ENCODE measurements at regions not wholly inside any gene's neighbourhood (a gene's known extent, or its start where the extent isn't known, plus 50 kb on each side); places are given as distances from the start of the nearest gene placed in this dataset.
"Not testable (repeated sequence)": the region's sequence is repeated elsewhere in the genome, so short reads cannot be mapped to it uniquely, and the experiment has no call there.

GRCh38 chr4:151485541-151486131, 76.7 kb downstream of the FHIP1A start:
- intact Hi-C loops (cut with DNase I; ENCODE audit: low total_unique reads), result no loop called here
- H3K36me3 ChIP-seq, result no peaks in the 10 kb centered on the region
- no peak overlapping the region for H3K4me3 ChIP-seq
- TF ChIP-seq POLR2A (IDR thresholded peaks at IDR 0.05) (no peak), CTCF (IDR thresholded peaks at IDR 0.05 in 8 of 11, conservative IDR thresholded peaks at IDR 0.05 in 3 of 11) (no peak), POLR2AphosphoS5 (IDR thresholded peaks at IDR 0.05) (no peak)
- H3K27me3 ChIP-seq (replicated peaks in 1 of 7), result peaks cover 0 to 5% (median 0%) of the 10 kb centered on the region in 7 donors
- DNase-seq, result no peak
- H3K4me1 ChIP-seq, result no peaks in the 10 kb centered on the region
- peaks cover 0 to 17% (median under 1%) of the 10 kb centered on the region in 8 donors for H3K9me3 ChIP-seq
- 86 to 91% (median 88%) methylated on average over 9 of the region's 9 CpGs for WGBS, 5 donors
- H3K27ac ChIP-seq, result no peak overlapping the region

DNA sequence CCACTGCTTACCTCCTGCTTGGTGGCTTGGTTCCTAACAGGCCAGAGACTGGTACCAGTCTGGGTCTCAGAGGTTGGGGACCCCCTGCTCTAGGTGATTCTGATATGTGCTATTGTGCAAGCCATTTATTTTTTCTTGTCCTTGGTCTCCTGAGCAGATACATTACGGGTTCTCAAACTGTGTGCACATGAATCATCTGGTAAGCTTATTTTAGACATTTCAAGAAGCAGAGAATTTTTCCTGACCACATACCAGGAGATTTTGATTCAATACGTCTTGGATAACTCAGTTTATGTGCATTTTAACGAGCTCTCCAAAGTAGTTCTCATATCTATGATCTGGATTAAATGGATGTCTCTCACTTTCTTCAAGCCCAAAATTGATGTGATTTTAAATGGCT, 77.2 kb downstream of the FHIP1A start:
- no peaks in the 10 kb centered on the region for H3K36me3 ChIP-seq
- H3K9me3 ChIP-seq, result peaks cover 0 to 23% (median 6%) of the 10 kb centered on the region in 8 donors
- H3K4me1 ChIP-seq, result no peaks in the 10 kb centered on the region
- WGBS, 5 donors, result 71 to 85% (median 78%) methylated on average over 3 of the region's 3 CpGs
- H3K4me3 ChIP-seq, result no peak overlapping the region
- intact Hi-C loops (cut with DNase I; ENCODE audit: low total_unique reads), result no loop called here
- H3K27ac ChIP-seq, result no peak overlapping the region
- DNase-seq, result no peak
- TF ChIP-seq CTCF (IDR thresholded peaks at IDR 0.05 in 8 of 11, conservative IDR thresholded peaks at IDR 0.05 in 3 of 11) (no peak), POLR2AphosphoS5 (IDR thresholded peaks at IDR 0.05) (no peak), POLR2A (IDR thresholded peaks at IDR 0.05) (no peak)
- H3K27me3 ChIP-seq (replicated peaks in 1 of 7), result peaks cover 0 to 5% (median 0%) of the 10 kb centered on the region in 7 donors

- Histone ChIP-seq H3K4me1 (no peaks in the 10 kb centered on the region), H3K36me3 (no peaks in the 10 kb centered on the region), H3K4me3 (no peak overlapping the region), H3K27me3 (replicated peaks in 1 of 7) (peaks cover 0 to 5% (median 0%) of the 10 kb centered on the region in 7 donors), H3K9me3 (peaks cover 0 to 40% (median 15%) of the 10 kb centered on the region in 8 donors), H3K27ac (no peak overlapping the region)
- TF ChIP-seq POLR2AphosphoS5 (IDR thresholded peaks at IDR 0.05) (no peak), CTCF (IDR thresholded peaks at IDR 0.05 in 8 of 11, conservative IDR thresholded peaks at IDR 0.05 in 3 of 11) (no peak), POLR2A (IDR thresholded peaks at IDR 0.05) (no peak)
- WGBS, 5 donors, result 71 to 83% (median 77%) methylated on average over 3 of the region's 3 CpGs
- intact Hi-C loops (cut with DNase I; ENCODE audit: low total_unique reads), result no loop called here
- DNase-seq, result no peak
Measured at GRCh38 chr4:151488968-151489367, 80.0 kb downstream of the FHIP1A start.

DNA sequence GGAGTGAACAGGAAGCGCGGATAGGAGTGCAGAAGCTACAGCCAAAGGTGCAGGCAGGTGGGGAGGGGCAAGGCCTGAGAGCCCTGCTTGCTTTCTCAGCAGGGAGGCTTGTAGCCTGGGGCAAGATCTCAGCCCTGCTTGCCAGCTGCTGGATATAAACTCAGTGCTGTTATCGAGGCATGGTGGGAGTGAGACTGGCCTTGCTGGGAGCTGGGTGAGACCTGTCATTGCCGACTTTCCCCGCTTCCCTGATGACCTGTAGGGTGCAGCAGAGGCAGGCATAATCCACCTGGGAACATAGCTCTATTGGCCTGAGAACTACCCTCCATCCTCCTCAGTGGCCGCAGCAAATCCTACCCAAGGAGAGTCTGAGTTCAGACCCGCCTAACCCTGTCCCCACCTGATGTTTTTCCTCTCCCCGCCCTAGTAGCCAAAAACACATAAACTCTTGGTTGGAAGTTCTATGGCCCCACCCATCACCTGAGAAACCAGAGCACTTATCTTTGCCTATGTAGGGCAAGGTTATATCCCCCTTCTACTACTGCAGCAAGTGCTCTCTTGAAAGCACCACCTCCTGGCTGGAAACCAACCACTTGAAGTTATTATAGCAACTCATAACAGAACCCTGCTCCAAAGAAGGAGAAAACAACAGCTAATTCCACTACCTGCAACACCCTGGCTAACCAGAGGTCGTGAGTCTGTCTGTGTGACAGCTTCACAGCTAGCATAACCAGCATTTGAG, 80.7 kb downstream of the FHIP1A start:
- H3K27me3 ChIP-seq (replicated peaks in 1 of 7), result peaks cover 0 to 5% (median 0%) of the 10 kb centered on the region in 7 donors
- 70 to 88% (median 78%) methylated on average over 9 of the region's 9 CpGs for WGBS, 5 donors
- no peak overlapping the region for H3K4me3 ChIP-seq
- peaks cover 0 to 47% (median 19%) of the 10 kb centered on the region in 8 donors for H3K9me3 ChIP-seq
- H3K36me3 ChIP-seq, result no peaks in the 10 kb centered on the region
- intact Hi-C loops (cut with DNase I; ENCODE audit: low total_unique reads), result no loop called here
- H3K4me1 ChIP-seq, result no peaks in the 10 kb centered on the region
- no peak for DNase-seq
- no peak for TF ChIP-seq CTCF (IDR thresholded peaks at IDR 0.05 in 8 of 11, conservative IDR thresholded peaks at IDR 0.05 in 3 of 11)
- TF ChIP-seq POLR2AphosphoS5 (IDR thresholded peaks at IDR 0.05), result no peak
- no peak for TF ChIP-seq POLR2A (IDR thresholded peaks at IDR 0.05)
- no peak overlapping the region for H3K27ac ChIP-seq

DNA sequence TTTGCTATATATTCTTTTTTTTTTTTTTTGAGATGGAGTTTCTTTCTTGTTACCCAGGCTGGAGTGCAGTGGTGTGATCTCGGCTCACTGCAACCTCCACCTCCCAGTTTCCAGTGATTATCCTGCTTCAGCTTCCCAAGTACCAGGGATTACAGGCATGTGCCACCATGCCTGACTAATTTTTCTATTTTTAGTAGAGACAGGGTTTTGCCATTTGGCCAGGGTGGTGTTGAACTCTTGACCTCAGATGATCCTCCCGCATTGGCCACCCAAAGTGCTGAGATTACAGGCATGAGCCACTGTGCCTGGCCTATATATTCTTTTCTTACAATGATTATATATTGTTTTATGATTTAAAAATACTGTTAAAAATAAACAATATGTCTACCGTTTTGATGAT, 86.6 kb downstream of the FHIP1A start:
- H3K4me1 ChIP-seq; H3K4me3 ChIP-seq; H3K27me3 ChIP-seq (replicated peaks in 1 of 7); H3K36me3 ChIP-seq; H3K27ac ChIP-seq; intact Hi-C loops (cut with DNase I; ENCODE audit: low total_unique reads); DNase-seq: not testable (repeated sequence)
- H3K9me3 ChIP-seq, result peaks cover 0 to 63% (median 37%) of the 10 kb centered on the region in 8 donors
- WGBS, 5 donors, result 84 to 93% (median 89%) methylated on average over 3 of the region's 3 CpGs

GRCh38 chr4:151511548-151511947, 102.6 kb downstream of the FHIP1A start:
- H3K4me1 ChIP-seq; H3K36me3 ChIP-seq; H3K4me3 ChIP-seq; H3K9me3 ChIP-seq; H3K27me3 ChIP-seq (replicated peaks in 1 of 7); intact Hi-C loops (cut with DNase I; ENCODE audit: low total_unique reads); DNase-seq; H3K27ac ChIP-seq: not testable (repeated sequence)
- 90 to 97% (median 94%) methylated on average over 9 to 11 of the region's 11 CpGs for WGBS, 5 donors
